Ascending aorta (tissue), 2 donors: ENCODE measurements at regions not wholly inside any gene's neighbourhood (a gene's known extent, or its start where the extent isn't known, plus 50 kb on each side); places are given as distances from the start of the nearest gene placed in this dataset.

ENCODE experiments used
- DNase-seq, 2 donors: peaks; one replicate each; pipeline ENCODE4 v3.0.0-alpha.2; 2019; ENCODE audit warnings: low spot score in 2 of 2
- H3K27ac ChIP-seq, 2 donors: fragments of 200-600 bp; sonication (generic); one replicate each; pipeline ENCODE4 v1.5.1; 2016 to 2017; ENCODE audit warnings: mild to moderate bottlenecking in 1 of 2
- H3K27me3 ChIP-seq: fragments of 200-600 bp; sonication (generic); one replicate; pipeline ENCODE4 v1.5.1; 2017
- H3K36me3 ChIP-seq, 2 donors: fragments of 200-600 bp; sonication (generic); one replicate each; pipeline ENCODE4 v1.5.1; 2016
- H3K4me1 ChIP-seq, 2 donors: fragments of 200-600 bp; sonication (generic); one replicate each; pipeline ENCODE4 v1.5.1; 2016 to 2017; ENCODE audit warnings: mild to moderate bottlenecking in 1 of 2
- H3K4me3 ChIP-seq, 2 donors: fragments of 200-600 bp; sonication (generic); one replicate each; pipeline ENCODE4 v1.5.1; 2016 to 2017; ENCODE audit warnings: mild to moderate bottlenecking in 1 of 2
- H3K9me3 ChIP-seq, 2 donors: fragments of 200-600 bp; sonication (generic); one replicate each; pipeline ENCODE4 v1.5.1; 2016
- intact Hi-C: fragments of 100-400 bp; cut with DNase I; formaldehyde crosslinking; loops from one replicate; pipeline ENCODE4 v1.15.1; 2023
- TF ChIP-seq, protein P1 (sequence below), 3 experiments: fragments of 200-600 bp in 2 of 3; fragments of 450-650 bp in 1 of 3; sonication (generic) in 2 of 3; IDR thresholded peaks; one replicate each; pipeline ENCODE4 v1.5.1; 2016 to 2019; ENCODE audit warnings: antibody characterized with exemption in 3 of 3, mild to moderate bottlenecking in 1 of 3, moderate library complexity in 1 of 3

DNA sequence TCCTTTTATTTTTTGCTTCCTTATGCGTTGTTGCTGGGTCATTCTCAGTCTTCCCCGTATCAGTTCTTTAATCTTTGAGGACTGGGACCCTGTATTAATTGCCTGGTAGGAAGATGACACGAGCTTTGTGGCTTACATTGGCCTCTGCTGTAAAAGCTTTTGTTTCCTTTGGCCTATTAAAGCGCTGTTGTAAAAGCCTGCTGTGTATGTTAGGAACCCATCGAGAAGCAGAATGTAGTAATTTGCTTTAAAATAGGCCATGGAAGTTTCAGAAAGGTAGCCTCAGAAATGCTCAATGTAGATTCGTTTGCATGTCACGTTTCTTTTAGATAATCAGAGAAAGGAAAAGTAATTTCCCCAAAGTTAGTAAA lies 257.5 kb upstream of the STARD13 start:
- intact Hi-C loops: loop anchor here (2.0 to 5.0 kb wide), 9 partner anchors 48 to 614 kb away; partner anchors contain the start of gene KL
- DNase-seq: no peak
- Histone ChIP-seq H3K27me3 (no peaks in the 10 kb centered on the region), H3K27ac (peak overlapping the region; percentile 93 to 98), H3K36me3 (no peaks in the 10 kb centered on the region), H3K9me3 (no peaks in the 10 kb centered on the region), H3K4me1 (peaks cover 7 to 26% of the 10 kb centered on the region in 2 donors), H3K4me3 (peak overlapping the region; percentile 66 to 69)
- TF ChIP-seq, protein P1, sequence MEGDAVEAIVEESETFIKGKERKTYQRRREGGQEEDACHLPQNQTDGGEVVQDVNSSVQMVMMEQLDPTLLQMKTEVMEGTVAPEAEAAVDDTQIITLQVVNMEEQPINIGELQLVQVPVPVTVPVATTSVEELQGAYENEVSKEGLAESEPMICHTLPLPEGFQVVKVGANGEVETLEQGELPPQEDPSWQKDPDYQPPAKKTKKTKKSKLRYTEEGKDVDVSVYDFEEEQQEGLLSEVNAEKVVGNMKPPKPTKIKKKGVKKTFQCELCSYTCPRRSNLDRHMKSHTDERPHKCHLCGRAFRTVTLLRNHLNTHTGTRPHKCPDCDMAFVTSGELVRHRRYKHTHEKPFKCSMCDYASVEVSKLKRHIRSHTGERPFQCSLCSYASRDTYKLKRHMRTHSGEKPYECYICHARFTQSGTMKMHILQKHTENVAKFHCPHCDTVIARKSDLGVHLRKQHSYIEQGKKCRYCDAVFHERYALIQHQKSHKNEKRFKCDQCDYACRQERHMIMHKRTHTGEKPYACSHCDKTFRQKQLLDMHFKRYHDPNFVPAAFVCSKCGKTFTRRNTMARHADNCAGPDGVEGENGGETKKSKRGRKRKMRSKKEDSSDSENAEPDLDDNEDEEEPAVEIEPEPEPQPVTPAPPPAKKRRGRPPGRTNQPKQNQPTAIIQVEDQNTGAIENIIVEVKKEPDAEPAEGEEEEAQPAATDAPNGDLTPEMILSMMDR (IDR thresholded peaks at IDR 0.05): no peak

DNA sequence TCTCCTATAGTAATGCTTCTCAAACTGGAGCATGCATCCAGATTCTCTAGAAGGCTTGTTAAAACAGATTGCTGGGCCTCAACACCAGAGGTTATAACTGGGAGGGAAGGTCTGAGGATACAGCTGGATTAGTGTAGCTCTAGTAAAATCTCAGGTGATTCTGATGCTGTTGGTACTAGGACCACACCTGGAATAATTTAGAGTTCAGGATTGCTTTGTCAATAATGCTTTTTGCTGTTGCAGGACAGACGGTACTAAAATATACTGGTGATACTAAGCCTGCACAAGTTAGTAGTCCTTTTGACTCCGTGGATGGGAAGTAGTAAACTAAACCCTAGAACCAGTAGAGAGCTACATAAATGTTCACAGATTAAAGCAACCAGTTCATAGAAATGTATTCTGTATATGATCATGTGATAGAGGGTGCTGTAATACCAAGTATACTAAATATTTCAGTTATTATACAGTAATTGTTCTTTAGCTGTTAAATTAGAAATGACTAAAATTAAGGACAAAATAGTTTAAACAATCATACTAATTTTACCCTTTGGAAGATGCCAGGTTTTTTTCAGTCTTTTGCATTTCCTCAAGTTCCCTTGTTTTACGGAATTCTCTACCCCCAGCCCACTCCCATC lies 258.2 kb upstream of the STARD13 start:
- no peaks in the 10 kb centered on the region for H3K27me3 ChIP-seq
- no peak for DNase-seq
- peak overlapping the region; percentile 93 to 98 for H3K27ac ChIP-seq
- H3K4me3 ChIP-seq: peak overlapping the region; percentile 66 to 69
- H3K4me1 ChIP-seq: peaks cover 7 to 26% of the 10 kb centered on the region in 2 donors
- H3K9me3 ChIP-seq: no peaks in the 10 kb centered on the region
- intact Hi-C loops: loop anchor here (2.0 to 5.0 kb wide), 9 partner anchors 49 to 614 kb away; partner anchors contain the start of gene KL
- TF ChIP-seq, protein P1 (IDR thresholded peaks at IDR 0.05): no peak
- H3K36me3 ChIP-seq: no peaks in the 10 kb centered on the region

DNA sequence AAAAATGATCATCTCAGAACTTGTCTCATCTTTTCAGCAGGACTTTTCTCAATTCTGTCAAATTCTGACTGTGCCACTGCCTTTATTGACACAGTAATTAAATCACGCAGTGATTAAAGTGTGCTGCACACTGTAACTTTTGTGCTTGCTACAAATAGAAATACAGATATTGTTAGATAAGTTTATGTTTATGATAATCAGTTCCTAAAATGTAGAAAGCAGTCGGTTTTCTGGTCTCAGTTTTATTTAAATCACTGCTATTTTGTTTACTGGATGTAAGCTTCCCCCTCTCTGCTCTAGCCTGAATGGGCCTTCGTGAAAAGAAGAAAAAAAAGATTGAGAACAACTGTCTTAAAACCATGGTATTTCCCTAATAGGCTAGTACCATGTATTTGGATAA lies 258.8 kb upstream of the STARD13 start:
- no peaks in the 10 kb centered on the region for H3K9me3 ChIP-seq
- H3K36me3 ChIP-seq: no peaks in the 10 kb centered on the region
- TF ChIP-seq, protein P1 (IDR thresholded peaks at IDR 0.05): no peak
- no peak overlapping the region for H3K4me3 ChIP-seq
- no peak for DNase-seq
- H3K4me1 ChIP-seq: peaks cover 7 to 26% of the 10 kb centered on the region in 2 donors
- peak overlapping the region; percentile 93 to 98 for H3K27ac ChIP-seq
- no peaks in the 10 kb centered on the region for H3K27me3 ChIP-seq
- intact Hi-C loops: loop anchor here (5.0 kb wide), 5 partner anchors 68 to 613 kb away; partner anchors contain the start of gene KL

DNA sequence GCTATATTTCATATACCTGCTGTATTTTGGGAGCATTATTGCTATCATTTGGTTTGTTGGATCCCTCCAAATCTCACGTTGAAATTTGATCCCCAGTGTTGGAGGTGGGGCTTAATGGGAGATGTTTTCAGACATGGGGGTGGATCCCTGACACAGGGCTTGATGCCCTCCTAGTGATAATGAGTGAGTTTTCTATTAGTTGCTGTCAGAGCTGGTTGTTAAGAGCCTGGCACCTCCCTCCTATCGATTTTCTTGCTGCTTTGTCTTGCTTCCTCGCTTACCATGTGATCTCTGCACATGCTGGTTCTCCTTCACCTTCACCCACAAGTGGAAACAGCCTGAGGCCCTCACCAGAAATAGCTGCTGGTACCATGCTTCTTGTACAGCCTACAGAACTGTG lies 259.9 kb upstream of the STARD13 start:
- Histone ChIP-seq H3K4me3 (no peak overlapping the region), H3K27ac (peak overlapping the region; percentile 93 to 98), H3K4me1 (peaks cover 7 to 26% of the 10 kb centered on the region in 2 donors), H3K9me3 (no peaks in the 10 kb centered on the region), H3K27me3 (no peaks in the 10 kb centered on the region), H3K36me3 (no peaks in the 10 kb centered on the region)
- TF ChIP-seq, protein P1 (IDR thresholded peaks at IDR 0.05): no peak
- intact Hi-C loops: no loop called here
- no peak for DNase-seq

DNA sequence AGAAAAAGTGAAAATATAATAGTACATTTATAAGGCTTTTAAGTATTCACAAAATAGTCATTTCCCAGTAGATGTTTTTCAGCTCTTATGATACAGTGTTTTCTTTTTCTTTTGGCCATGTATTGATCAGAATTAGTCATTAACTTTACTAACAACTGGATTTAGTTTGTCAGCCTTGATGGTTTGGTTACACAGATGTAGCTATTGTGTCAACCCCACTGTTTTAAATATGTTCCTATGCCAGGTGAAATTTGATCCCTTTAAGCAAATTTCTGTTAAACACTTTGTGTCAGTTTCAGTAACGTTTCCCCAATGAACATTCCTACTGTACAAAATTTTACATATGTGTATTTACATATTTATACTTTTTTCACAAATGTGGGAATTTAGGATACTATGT lies 261.5 kb upstream of the STARD13 start:
- Histone ChIP-seq H3K4me3 (no peak overlapping the region), H3K36me3 (no peaks in the 10 kb centered on the region), H3K27ac (no peak overlapping the region), H3K9me3 (no peaks in the 10 kb centered on the region), H3K27me3 (no peaks in the 10 kb centered on the region), H3K4me1 (peaks cover 4 to 16% of the 10 kb centered on the region in 2 donors)
- TF ChIP-seq, protein P1 (IDR thresholded peaks at IDR 0.05): no peak
- no peak for DNase-seq
- intact Hi-C loops: no loop called here
